GM20000 (cell line): ENCODE measurements at regions not wholly inside any gene's neighbourhood (a gene's known extent, or its start where the extent isn't known, plus 50 kb on each side); places are given as distances from the start of the nearest gene placed in this dataset.

Experiments used
- DNase-seq: peaks from one replicate; pipeline ENCODE4 v3.0.0; 2012; ENCODE audit warnings: low spot score
- CTCF ChIP-seq: IDR thresholded peaks from 2 replicates; pipeline ENCODE4 v1.5.1; 2012; ENCODE audit warnings: mild to moderate bottlenecking, control low read depth; ENCODE audit errors: extremely low read depth, missing control alignments

- no peak for DNase-seq
- no peak for TF ChIP-seq CTCF
These were observed 131.6 kb upstream of the SOX4 start for GRCh38 chr6:21461844-21462518.

- DNase-seq, result no peak
- TF ChIP-seq CTCF, result no peak
These were observed 131.1 kb upstream of the SOX4 start for GRCh38 chr6:21462519-21462852.

GRCh38 chr6:21467091-21467490 lies 126.5 kb upstream of the SOX4 start:
- DNase-seq, result no peak
- no peak for TF ChIP-seq CTCF

- DNase-seq, result no peak
- no peak for TF ChIP-seq CTCF
These were observed 125.1 kb upstream of the SOX4 start for GRCh38 chr6:21468461-21468860.

GRCh38 chr6:21469213-21469612 lies 124.3 kb upstream of the SOX4 start:
- no peak for TF ChIP-seq CTCF
- DNase-seq, result no peak

- no peak for TF ChIP-seq CTCF
- DNase-seq, result no peak
These were observed 117.4 kb upstream of the SOX4 start for GRCh38 chr6:21476112-21476511.

- TF ChIP-seq CTCF, result no peak
- DNase-seq, result no peak
These were observed 115.1 kb upstream of the SOX4 start for GRCh38 chr6:21478411-21478810.
